Neural cell (in vitro differentiated cells): ENCODE measurements at regions not wholly inside any gene's neighbourhood (a gene's known extent, or its start where the extent isn't known, plus 50 kb on each side); places are given as distances from the start of the nearest gene placed in this dataset.

Experiments used
- H2AFZ ChIP-seq: fragments of 200-600, 300-800 bp; sonication (generic), shearing (Covaris generic); 2 replicates; pipeline ENCODE4 v1.6.0; 2014; ENCODE audit warnings: low read depth, mild to moderate bottlenecking, antibody characterized with exemption, low read length, moderate library complexity
- H3F3A ChIP-seq: fragments of 200-600 bp; shearing (Covaris generic); 2 replicates; pipeline ENCODE4 v1.6.1; 2016; ENCODE audit warnings: mild to moderate bottlenecking, moderate library complexity, mixed read lengths, antibody characterized with exemption, low read length; ENCODE audit not compliant: insufficient read depth, poor library complexity, severe bottlenecking
- H3K27ac ChIP-seq: fragments of 200-600, 300-800 bp; sonication (generic), shearing (Covaris generic); 2 replicates; pipeline ENCODE4 v1.5.1; 2014; ENCODE audit warnings: mild to moderate bottlenecking, low read length, moderate library complexity
- H3K27me3 ChIP-seq: fragments of 300-800, 200-600 bp; sonication (generic), shearing (Covaris generic); 2 replicates; pipeline ENCODE4 v1.6.0; 2014; ENCODE audit warnings: mild to moderate bottlenecking, low read depth, low read length, moderate library complexity; ENCODE audit not compliant: insufficient read depth
- H3K36me3 ChIP-seq: fragments of 300-800, 200-600 bp; sonication (generic), shearing (Covaris generic); 2 replicates; pipeline ENCODE4 v1.5.1; 2014; ENCODE audit warnings: mild to moderate bottlenecking, antibody characterized with exemption, low read length, moderate library complexity; ENCODE audit not compliant: insufficient read depth
- H3K4me2 ChIP-seq: fragments of 300-800, 200-600 bp; sonication (generic), shearing (Covaris generic); 2 replicates; pipeline ENCODE4 v1.6.0; 2014; ENCODE audit warnings: mild to moderate bottlenecking, low read length
- H3K4me3 ChIP-seq: fragments of 300-800, 200-600 bp; sonication (generic), shearing (Covaris generic); 2 replicates; pipeline ENCODE4 v1.5.1; 2014; ENCODE audit warnings: mild to moderate bottlenecking, low read length, moderate library complexity
- H3K79me2 ChIP-seq: fragments of 200-600 bp; shearing (Covaris generic); replicated peaks from 2 replicates; pipeline ENCODE4 v1.6.0; 2014; ENCODE audit warnings: mild to moderate bottlenecking, low read length, moderate library complexity; ENCODE audit not compliant: insufficient read depth
- H3K9ac ChIP-seq: fragments of 300-800, 200-600 bp; sonication (generic), shearing (Covaris generic); 2 replicates; pipeline ENCODE4 v1.6.1; 2016; ENCODE audit warnings: mild to moderate bottlenecking, low read length, mixed read lengths
- H3K9me2 ChIP-seq: fragments of 200-600 bp; shearing (Covaris generic); 2 replicates; pipeline ENCODE4 v1.6.1; 2016; ENCODE audit warnings: mild to moderate bottlenecking, low read length, mixed read lengths; ENCODE audit not compliant: insufficient read depth
- H3K9me3 ChIP-seq: fragments of 200-600, 300-800 bp; sonication (generic), shearing (Covaris generic); 2 replicates; pipeline ENCODE4 v1.6.1; 2016; ENCODE audit warnings: mild to moderate bottlenecking, mixed run types, low read length, moderate library complexity, mixed read lengths
- H4K20me1 ChIP-seq: fragments of 200-600 bp; shearing (Covaris generic); 2 replicates; pipeline ENCODE4 v1.6.1; 2016; ENCODE audit warnings: mild to moderate bottlenecking, mixed run types; ENCODE audit not compliant: insufficient read depth
- EP300 ChIP-seq: fragments of 450-650 bp; conservative IDR thresholded peaks from 2 replicates; pipeline ENCODE4 v1.6.1; 2014; ENCODE audit warnings: antibody characterized with exemption, mild to moderate bottlenecking, moderate library complexity; ENCODE audit not compliant: poor library complexity, severe bottlenecking
- EZH2 ChIP-seq: fragments of 200-600, 300-800 bp; shearing (Covaris generic), sonication (generic); IDR thresholded peaks from 2 replicates; pipeline ENCODE4 v1.6.1; 2014; ENCODE audit warnings: antibody characterized with exemption, low read length, borderline replicate concordance, mild to moderate bottlenecking; ENCODE audit not compliant: insufficient read depth, poor library complexity, severe bottlenecking
- MXI1 ChIP-seq: fragments of 450-650 bp; conservative IDR thresholded peaks from 2 replicates; pipeline ENCODE4 v1.6.1; 2014; ENCODE audit warnings: antibody characterized with exemption, mild to moderate bottlenecking; ENCODE audit not compliant: poor library complexity, severe bottlenecking
- POLR2AphosphoS5 ChIP-seq: IDR thresholded peaks from 2 replicates; pipeline ENCODE4 v1.6.1; 2012
- RAD21 ChIP-seq: fragments of 450-650 bp; conservative IDR thresholded peaks from 2 replicates; pipeline ENCODE4 v1.6.1; 2014; ENCODE audit warnings: antibody characterized with exemption, mild to moderate bottlenecking, moderate library complexity
- REST ChIP-seq: IDR thresholded peaks from 2 replicates; pipeline ENCODE4 v1.6.1; 2012; ENCODE audit warnings: borderline replicate concordance
- SMC3 ChIP-seq: fragments of 450-650 bp; conservative IDR thresholded peaks from 2 replicates; pipeline ENCODE4 v1.6.1; 2014; ENCODE audit warnings: antibody characterized with exemption, mild to moderate bottlenecking, moderate library complexity; ENCODE audit not compliant: poor library complexity
- TAF1 ChIP-seq: IDR thresholded peaks from 2 replicates; pipeline ENCODE4 v1.6.1; 2012; ENCODE audit warnings: low read depth
- TF ChIP-seq, protein P1 (sequence below): fragments of 450-650 bp; IDR thresholded peaks from 2 replicates; pipeline ENCODE4 v1.5.1; 2014; ENCODE audit warnings: antibody characterized with exemption, mild to moderate bottlenecking, moderate library complexity; ENCODE audit not compliant: poor library complexity, severe bottlenecking

DNA sequence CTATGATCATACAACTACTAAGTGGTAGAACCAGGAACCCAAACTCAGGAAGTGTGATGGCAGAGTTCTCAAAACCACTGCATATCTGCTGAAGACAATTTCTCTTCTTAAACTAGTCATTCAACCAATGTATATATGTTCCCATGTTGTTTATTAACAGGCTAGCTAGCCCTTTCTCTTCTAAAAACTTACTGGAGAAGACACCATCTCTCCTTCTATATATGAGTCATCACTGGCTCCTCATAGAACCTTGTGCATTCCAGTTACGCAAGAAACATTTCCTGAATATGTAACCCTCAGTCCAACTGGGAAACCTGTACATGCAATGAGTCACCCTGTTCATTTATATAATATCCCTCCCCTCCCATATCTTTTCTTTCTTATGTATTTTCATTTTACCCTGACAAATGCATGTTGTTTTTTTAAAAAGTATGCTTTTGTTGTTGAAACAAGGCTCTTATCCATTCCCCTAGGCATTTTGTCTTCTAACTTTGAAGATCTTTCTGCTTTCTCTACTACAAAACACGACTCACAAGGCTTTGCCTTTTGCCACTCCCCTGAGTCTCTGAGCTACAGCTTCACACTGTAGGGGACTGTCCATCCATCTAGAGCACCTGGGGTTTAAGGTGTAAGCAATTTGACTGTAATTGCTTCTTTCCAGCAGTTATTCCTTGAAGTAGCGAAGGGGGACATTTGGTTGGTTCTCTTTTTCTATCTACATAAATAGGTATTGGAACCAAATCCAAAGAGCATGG, 119.5 kb downstream of the ANXA1 start:
- Histone ChIP-seq H3K27me3 (no peaks in the 10 kb centered on the region), H4K20me1 (no peaks in the 10 kb centered on the region), H3F3A (no peaks in the 10 kb centered on the region), H3K9me3 (no peaks in the 10 kb centered on the region), H3K4me2 (no peak overlapping the region), H2AFZ (no peak overlapping the region), H3K27ac (no peak overlapping the region), H3K9ac (no peak overlapping the region), H3K36me3 (no peaks in the 10 kb centered on the region), H3K4me3 (no peak overlapping the region), H3K9me2 (no peaks in the 10 kb centered on the region), H3K79me2 (no peaks in the 10 kb centered on the region)
- TF ChIP-seq, protein P1, sequence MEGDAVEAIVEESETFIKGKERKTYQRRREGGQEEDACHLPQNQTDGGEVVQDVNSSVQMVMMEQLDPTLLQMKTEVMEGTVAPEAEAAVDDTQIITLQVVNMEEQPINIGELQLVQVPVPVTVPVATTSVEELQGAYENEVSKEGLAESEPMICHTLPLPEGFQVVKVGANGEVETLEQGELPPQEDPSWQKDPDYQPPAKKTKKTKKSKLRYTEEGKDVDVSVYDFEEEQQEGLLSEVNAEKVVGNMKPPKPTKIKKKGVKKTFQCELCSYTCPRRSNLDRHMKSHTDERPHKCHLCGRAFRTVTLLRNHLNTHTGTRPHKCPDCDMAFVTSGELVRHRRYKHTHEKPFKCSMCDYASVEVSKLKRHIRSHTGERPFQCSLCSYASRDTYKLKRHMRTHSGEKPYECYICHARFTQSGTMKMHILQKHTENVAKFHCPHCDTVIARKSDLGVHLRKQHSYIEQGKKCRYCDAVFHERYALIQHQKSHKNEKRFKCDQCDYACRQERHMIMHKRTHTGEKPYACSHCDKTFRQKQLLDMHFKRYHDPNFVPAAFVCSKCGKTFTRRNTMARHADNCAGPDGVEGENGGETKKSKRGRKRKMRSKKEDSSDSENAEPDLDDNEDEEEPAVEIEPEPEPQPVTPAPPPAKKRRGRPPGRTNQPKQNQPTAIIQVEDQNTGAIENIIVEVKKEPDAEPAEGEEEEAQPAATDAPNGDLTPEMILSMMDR: no peak
- no peak for TF ChIP-seq EZH2
- TF ChIP-seq RAD21: no peak
- TF ChIP-seq SMC3: no peak
- no peak for TF ChIP-seq POLR2AphosphoS5
- no peak for TF ChIP-seq EP300
- no peak for TF ChIP-seq MXI1
- no peak for TF ChIP-seq TAF1
- no peak for TF ChIP-seq REST

- no peaks in the 10 kb centered on the region for H3K9me2 ChIP-seq
- H3K36me3 ChIP-seq: no peaks in the 10 kb centered on the region
Measured at GRCh38 chr9:73280113-73280512, 128.4 kb downstream of the ANXA1 start.

More at GRCh38 chr9:73280113-73280512, 128.4 kb downstream of the ANXA1 start:
- Histone ChIP-seq H3K79me2 (no peaks in the 10 kb centered on the region), H3K4me2 (no peak overlapping the region), H3K27ac (no peak overlapping the region), H3F3A (no peaks in the 10 kb centered on the region), H3K27me3 (no peaks in the 10 kb centered on the region), H3K9ac (no peak overlapping the region), H3K9me3 (no peaks in the 10 kb centered on the region), H3K4me3 (no peak overlapping the region), H2AFZ (no peak overlapping the region), H4K20me1 (no peaks in the 10 kb centered on the region)
- no peak for TF ChIP-seq EZH2
- no peak for TF ChIP-seq SMC3
- TF ChIP-seq REST: no peak
- no peak for TF ChIP-seq EP300
- no peak for TF ChIP-seq POLR2AphosphoS5
- TF ChIP-seq MXI1: no peak
- no peak for TF ChIP-seq RAD21
- no peak for TF ChIP-seq TAF1
- TF ChIP-seq, protein P1: no peak
